ENCODE measurements at regions not wholly inside any gene's neighbourhood (a gene's known extent, or its start where the extent isn't known, plus 50 kb on each side); places are given as distances from the start of the nearest gene placed in this dataset.

DNA sequence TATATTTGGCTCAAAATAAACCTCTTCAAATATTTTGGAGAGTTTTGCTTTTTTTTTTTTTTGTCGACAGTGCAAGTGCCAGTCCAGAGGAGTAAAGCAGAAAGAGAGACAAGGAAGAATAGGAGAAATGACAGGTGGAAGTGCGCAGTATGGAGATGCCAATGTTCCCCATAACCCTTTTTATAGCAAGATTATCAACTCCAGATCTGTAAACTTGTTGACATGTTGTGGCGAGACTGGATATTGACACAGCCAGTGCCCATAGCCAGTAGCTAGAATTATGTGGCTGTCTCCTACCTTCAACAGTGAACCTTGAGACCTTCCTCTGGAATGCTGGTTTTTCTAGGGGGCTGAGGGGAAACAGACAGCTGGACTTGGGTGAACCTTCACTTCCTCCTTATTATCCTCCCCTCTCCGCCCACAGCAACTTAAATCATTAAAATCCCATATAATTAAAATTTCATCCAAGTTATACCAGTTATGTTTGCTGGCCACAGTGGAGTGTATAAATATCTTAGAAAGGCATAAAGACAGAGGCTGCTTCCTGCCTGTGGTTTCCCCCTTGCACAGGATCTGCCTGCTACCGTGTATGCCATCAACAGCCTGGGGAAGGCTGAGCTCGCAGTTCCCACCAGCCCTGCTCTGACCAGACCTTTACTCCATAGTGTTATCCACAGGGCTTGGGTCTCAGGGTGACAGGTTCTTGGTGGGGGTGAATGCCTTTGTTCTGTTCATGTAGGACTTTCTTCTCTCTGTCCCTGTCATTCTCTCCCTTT is 112.3 kb upstream of the ANKH start:
- no peak for DNase-seq (ENCODE audit: low read depth)

DNA sequence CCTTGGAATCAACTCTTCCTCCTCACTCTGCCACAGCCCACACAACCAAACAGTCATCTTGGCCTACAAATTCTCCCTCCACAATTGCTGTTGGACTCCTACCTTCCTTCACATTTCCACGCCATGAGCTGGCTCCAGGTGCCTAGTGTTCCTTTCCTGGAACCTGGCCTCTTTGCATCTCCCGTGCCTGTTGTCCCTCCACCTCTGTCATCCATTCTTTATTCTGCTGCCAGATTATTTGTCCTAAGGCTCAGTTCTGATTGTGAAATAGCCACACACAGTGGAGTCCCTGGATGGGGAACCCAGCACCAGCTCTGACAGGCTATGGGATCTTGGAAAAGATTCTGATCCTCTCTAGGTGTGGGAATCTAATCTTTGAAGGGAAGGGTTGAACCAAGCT is 109.1 kb upstream of the ANKH start:
- DNase-seq (ENCODE audit: low read depth): no peak

DNA sequence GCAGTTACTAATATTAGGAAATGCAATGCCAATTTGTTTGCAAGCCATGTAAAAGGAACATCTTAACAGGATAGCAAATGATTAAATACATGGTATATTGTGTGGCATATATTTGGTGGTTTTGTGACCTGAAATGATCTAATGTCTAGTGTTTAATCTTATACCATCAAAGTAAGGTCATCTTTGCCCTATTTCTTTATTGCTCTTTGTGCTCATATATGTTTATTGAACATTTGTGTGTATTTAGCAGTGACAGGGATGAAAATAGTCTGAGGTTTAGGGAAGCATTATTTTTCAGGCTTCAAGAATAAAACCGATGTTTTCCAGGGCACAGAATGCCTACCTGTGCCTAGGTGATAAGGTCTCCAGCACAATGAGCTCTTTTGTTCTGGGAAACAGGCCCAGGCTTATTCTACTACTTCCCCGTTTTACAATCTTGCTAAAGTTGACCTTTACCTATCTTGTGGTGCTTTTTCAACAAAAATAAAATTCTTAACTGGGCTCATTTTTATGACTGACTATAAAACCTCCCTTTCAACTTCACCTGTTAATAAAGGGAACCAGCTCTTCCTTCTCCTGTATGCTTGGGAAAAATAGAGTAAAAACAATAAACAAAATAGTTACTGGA is 105.6 kb upstream of the ANKH start:
- DNase-seq (ENCODE audit: low read depth): no peak

DNA sequence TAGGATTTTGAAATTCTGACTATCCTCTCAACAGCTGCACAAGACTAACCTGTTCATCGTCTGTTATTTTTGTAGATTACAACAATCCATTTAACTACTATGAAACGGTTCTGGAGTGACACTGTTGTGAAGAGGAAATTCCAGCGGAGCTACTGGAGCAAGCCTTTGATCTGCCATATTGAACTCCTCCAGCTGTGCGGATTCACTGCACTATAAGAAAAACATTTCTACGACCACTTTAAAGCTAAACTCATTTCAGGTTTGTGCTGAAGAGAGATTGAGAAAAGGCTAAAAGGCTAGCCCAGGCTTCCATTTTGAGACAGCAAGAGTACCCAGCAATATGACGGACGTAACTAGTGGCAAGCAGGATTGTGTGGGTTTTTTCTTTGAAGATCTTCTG is 104.9 kb upstream of the ANKH start:
- no peak for DNase-seq (ENCODE audit: low read depth)

DNA sequence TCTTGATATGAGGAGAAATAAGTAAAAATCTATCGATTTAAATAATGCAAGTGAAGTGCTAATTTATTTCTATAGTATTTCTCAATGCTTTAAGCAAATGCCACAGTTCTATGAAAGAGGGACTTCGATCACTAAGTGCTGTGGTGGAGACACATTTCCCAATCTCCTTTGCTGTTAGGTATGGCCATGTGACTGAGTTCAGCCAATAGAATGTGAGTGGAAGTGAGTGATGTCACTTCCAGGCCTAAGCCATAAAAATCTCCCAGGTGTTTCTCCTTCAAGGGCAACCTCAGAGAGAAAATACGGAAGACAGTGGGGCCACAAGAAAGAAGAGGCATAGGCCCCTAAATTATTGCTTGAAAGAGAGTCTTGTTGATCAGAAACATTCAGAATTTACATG is 100.3 kb upstream of the ANKH start:
- no peak for DNase-seq (ENCODE audit: low read depth)

DNA sequence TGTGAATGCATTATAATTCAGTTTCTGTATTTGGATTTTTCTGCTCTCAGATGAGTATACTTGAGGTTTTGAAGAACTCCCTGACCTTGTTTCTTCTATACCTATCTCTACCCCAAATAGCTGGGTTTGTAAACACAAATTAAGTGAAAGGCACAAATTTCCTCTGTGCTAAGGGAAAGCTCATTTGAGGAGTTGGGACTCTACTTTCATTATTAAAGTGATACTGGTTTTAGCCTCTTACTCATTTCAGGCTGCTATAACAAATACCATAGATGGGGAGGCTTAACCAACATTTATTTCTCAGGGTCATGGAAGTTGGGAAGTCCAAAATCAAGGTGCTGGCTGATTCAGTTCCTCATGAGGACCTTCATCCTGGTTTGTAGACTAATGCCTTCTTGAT is 97.2 kb upstream of the ANKH start:
- DNase-seq (ENCODE audit: low read depth): no peak

DNA sequence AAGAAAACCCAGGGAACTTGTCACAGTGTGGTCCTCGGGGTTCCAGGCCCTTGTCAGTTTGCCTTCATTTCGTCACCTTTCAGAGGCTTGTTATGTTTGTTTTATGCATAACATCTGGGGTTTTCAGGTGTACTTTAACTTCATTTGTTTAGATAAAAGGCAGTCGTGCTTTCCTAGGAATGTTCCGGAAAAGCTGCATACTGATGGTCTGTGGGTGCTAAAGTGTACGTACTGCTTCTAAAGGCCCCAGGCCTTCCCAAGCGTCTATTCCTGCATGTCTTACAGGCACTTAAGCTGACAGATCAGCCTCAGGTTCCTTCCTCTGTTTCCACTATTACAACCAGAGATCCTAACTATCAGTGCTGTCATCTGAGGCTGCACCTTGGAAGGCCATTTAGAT is 95.6 kb upstream of the ANKH start:
- DNase-seq (ENCODE audit: low read depth): no peak

DNA sequence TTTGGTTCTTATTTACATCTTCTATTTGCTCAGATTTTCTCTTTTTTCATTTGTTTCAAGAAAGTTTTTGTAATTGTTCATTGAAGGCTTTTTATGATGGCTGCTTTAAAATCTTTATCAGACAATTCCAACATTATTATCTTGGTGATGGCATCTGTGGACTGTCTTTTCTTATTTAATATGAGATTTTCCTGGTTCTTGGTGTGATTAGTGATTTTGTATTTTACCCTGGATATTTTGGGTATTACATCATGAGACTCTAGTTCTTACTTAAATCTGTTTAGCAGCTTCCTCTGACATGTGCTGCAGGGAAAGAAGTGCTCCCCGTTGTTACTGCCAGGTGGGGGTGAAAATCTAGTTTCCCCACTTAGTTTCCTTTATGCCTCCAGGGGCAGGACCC is 94.2 kb upstream of the ANKH start:
- no peak for DNase-seq (ENCODE audit: low read depth)

DNA sequence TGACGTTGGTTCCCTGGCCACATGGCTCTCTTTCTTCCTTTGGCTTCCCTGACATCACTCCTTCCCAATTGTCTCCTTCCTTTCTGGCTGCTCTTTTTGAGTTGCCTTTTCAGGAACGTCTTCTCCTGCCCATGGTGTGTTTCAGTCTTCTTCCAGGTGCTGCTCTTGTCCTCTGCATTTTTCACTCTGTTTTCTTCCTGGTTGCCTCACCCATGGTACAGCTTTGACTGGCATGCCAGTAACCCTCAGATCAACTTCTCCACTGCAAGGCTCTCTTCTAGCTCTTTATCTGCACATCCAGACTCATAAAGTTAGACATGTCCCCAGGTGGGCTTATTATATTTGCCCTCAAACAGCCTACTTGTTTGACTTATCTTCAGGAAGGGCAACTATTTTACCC is 91.0 kb upstream of the ANKH start:
- DNase-seq (ENCODE audit: low read depth): no peak

DNA sequence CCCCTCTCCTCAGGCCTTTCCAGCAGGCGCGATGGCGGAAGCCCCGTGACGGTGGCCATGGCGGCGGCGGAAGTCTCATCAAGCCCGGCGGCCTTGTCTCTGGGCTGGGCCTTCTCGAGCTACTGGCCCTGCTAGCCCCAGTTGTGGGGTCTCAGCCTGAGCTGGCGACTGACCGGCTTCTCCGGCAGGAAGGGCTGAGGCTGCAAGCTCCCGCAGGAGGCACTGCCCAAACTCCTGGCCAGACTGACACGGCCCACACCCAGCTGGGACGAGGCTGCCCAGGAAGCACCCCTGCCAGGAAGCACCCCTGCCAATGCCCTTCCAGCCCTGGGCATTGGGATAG is 88.5 kb upstream of the ANKH start:
- no peak for DNase-seq (ENCODE audit: low read depth)

DNA sequence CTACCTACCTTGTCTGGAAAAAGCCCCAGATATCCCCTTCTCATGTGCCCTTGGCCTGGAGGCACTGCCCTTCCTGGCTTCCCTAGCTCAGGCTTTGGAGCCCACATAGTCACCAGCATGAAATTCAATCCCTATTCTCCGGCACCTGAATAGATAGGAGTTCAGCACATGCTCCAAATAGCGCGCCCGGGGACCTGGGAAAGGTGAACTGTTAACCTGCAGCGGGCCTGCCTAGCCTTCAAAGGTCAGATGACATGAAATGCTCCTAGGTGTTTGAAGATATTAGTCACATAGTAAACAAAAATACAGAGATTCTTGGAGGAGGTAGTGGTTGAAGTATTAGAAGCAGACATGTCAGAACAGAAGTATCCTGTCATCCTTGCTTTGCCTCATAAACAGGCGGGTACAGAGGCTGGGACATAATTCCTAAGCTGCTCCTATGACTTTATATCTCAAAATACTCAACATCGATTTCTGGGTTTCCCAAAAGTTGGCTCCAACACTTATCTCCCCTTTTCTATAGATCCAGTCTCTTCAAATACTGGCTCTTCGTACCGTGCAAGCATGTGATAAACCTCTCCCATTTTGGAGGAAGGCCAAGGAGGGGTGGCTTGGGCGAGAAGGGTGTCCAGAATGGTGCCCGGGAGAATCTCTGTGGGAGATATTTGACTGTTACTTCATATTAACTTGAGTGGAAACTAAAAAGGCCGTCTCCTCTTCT is 88.0 kb upstream of the ANKH start:
- no peak for DNase-seq (ENCODE audit: low read depth)

DNA sequence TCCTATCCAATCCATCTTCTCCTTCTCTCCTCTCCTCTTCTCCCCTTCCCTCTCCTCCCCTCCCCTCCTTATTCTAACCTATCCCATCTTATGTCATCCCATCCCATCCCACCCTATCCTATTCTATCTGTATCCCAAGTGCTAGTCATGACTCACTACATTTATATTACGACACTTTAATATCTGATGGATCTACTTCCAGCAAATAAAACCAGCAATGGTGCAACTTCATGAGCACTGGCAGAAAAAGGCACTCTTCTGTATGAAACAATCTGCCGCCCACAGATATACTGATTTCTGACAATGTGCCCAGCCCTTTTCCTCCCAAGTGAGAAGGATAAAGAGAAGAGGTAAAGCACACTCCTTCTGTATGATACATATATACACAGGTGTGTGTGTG is 86.6 kb upstream of the ANKH start:
- DNase-seq (ENCODE audit: low read depth): no peak

DNA sequence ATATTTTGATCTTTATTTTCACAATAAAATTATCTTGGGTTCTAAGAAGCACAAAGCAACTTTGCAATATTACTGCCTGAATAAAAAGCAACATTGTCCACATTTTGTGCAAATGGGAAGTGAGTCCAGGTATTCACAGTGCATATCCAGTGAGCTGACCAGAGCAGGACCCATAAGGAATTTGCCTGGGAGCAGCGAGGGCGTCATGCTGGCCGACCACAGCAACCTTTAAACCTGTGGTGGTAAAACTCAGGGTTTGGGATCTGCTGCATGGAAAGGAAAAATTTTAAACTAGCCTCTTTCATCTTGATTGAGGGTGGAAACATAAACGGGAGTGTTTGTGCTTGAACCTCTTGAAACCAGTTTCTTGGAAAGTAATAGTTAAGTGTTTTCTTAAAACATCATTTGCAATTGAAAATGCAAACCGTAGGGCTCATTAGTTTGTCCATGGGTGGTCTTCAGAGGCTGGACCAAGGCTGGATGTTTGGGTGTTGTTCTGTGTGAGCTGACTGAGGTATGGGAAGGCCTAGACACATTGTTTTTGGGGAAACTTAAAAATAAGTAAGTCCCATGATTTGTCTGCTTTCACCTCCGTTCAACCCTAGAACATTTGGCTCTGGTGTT is 85.0 kb upstream of the ANKH start:
- DNase-seq (ENCODE audit: low read depth): no peak

DNA sequence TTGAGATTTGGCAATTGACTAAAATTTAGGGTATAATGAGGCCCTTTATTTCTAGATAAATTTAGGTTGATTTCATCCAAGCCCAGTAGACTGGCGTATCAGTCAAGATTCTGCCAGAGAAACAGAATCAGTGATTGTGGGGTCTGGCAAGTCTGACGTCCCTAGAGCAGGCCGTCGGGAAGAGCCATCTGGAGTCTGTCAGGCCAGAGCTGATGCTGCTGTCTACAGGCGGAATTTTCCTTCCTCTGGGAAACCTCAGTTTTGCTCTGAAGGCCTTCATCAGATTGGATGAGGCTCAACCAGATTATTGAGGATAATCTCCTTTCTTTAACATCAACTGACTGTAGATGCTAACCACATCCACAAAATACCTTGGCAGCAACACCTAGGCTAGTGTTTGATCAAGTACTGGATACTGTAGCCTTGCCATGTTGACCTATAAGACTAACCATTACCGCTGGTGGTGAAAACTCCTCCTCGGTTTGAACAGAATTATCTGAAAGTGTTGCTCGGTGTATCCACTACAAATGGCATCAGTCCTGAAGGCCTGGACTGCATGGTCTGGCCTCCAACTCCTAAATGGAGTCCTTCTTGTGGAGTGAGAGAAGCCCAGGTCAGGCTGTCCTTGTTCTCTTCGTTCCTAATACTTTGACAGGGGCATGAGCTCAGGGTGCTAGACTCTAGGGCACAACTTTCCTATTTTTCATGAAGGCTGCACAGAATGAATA is 83.2 kb upstream of the ANKH start:
- no peak for DNase-seq (ENCODE audit: low read depth)

DNA sequence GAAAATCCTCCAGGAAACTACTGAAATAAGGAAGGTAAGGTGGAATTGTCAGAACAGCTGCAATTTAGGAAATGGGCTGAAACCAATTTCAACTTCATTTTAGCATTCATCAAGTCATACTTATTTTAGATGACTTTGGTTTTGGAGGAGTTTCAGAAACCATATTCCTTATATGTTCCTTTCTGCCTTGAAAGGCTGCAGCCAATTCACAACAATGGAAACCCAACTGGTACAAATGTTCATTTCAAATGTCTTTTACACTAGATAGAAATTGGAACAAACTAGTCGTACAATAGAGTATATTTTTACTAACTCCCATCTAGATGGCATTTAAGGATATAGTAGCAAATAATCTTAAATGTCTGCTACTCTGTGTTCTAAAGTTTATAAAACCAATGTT is 82.6 kb upstream of the ANKH start:
- DNase-seq (ENCODE audit: low read depth): no peak

DNA sequence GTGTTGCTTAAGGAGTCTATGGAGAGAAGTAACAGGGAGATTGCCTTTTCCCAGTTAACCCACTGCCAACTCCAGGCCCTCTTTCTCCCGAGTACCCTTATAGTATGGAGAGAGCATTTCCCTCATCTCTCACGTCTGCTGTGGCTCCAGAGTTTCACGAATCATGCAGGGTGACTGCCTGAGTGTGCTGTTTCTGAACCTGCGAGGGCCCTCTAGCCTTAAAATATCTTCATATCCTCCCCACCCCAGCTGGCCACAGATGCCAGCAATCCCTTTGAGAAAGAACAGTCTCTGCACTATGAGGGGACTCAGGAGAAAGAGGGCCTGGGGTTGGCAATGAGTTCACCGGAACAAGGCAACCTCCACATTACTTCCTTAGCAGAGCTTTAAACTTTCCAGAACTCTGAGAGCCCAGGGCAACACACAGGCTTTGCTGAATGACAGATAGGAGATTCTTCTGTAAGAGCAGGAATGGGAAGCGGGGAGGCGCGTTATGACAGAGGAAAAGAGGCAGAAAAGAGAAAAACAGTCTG is 81.6 kb upstream of the ANKH start:
- no peak for DNase-seq (ENCODE audit: low read depth)

DNA sequence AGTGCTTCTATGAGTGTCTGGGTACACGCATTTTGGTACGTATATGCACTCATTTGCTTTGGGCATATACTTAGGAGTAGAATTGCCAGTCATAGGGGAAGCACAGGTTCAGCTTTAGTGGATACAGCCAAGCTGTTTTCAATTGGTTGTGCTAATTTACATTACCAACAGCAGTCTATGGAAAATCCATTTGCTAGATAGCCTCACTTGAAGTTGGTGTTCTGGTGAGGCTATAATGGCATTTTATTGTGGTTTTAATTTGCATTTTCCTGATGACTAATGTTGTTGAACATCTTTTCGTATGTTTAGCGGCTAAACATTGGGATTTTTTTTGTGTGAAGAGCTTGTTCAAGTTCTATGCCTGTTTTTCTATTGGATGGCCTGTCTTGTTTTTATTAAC is 76.8 kb upstream of the ANKH start:
- DNase-seq (ENCODE audit: low read depth): no peak

DNA sequence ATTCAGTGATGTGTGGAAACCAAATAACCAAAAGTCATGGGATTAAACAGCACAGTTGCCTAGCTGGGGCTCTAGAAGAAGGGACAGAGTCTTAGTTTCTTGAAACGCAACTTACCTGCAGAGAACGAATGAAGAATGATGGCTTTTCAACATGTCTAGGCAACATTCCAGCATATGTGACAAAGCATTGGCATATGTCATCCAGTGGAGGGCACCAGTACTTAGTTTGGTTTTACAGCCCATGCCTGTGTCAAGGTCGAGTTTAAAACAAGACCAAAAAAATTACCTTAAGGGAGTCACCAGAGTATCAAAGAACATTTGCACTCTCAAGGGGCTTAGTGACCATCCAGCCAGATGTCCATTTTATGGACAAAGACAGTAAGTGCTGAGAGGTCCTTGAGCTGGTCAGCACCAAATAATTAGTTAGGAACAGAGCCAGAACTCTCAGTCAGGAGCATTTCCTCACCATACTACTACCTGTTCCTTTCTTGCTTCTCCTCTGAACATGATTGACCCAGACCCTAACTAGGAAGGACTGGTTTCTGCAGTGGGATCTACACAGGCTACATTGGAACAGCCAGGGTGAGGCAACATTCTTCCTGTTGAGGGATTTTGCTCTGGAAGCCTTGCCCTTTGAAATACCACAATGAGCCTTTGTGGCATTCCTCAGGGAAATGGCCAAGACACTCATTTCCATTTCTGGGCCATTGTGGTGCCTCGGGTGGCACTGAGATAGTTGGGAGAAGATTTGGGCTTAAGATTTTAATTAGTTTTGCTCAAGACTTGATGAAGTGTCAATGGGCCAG is 75.4 kb upstream of the ANKH start:
- no peak for DNase-seq (ENCODE audit: low read depth)

DNA sequence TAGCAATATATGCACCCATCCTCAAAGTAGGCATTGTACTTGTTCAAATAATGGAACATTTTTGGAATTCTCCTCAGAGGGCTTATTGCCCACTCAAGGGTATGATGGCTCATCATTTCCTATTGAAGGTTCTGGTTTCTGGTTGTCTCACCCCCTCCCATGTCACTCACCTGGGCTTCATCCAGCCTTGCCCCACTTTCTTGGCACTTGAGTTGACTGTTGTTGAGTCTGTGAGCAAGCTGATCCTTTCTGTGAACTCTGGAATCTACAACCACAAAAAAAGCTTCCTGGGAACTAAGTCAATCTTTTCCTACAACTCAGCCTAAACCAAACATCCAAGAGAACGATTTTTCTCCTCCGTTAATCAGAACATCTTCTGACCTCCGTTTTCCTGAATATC is 73.9 kb upstream of the ANKH start:
- DNase-seq (ENCODE audit: low read depth): no peak

DNA sequence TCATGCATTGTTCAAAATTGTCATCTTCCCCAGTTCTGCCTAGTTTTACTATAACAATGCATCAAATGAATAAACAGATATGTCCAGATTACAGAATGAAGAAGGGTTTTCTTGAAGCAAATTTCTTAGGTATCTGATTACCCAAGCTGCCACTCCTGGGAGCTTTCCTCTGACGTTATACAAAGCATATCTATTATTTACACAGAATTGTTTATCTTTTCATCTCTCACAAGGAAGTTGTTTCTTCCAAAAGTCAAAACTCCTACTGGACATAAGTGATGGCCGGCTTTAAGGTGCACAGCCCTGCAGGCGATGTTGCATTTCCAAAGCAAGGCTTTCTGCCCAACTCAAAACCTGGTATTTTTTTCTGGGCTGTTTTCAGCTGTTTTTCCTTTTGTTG is 73.4 kb upstream of the ANKH start:
- DNase-seq (ENCODE audit: low read depth): no peak

DNA sequence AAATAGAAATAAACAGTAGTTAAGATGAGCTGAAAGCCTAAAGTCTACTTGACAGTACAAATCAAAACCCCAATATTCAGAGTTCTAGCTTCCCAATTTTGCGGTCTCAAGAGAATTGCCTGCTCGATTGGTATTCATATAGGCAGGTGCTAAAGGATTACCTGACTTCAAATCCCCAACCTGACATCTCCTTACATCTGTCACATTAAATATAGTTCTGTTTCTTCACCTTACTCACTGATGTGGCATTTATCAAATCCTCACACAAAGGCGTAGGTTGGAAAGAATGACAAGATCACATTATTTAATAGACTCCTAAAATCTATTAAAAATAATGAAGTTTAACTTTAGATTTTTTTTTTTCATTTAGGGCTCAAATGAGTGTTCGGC is 72.8 kb upstream of the ANKH start:
- DNase-seq (ENCODE audit: low read depth): no peak

Data from non-pigmented ciliary epithelial cell (primary cell).